DND-41 (cell line): ENCODE measurements at regions not wholly inside any gene's neighbourhood (a gene's known extent, or its start where the extent isn't known, plus 50 kb on each side); places are given as distances from the start of the nearest gene placed in this dataset.
A peak's percentile ranks its signal among the peaks of the same experiment; 100 is the strongest.

ENCODE experiments used
- ATAC-seq: fragments of 200-7000 bp; cut with Tn5 transposase; 3 replicates; pipeline ENCODE4 v1.9.1; 2021; ENCODE audit warnings: low read depth; ENCODE audit not compliant: insufficient read depth
- DNase-seq: peaks from one replicate; pipeline ENCODE4 v3.0.0-alpha.2; 2020
- H2AFZ ChIP-seq: 2 replicates; pipeline ENCODE4 v1.6.0; 2012; ENCODE audit warnings: low read depth, low read length
- H3K27ac ChIP-seq: 2 replicates; pipeline ENCODE4 v1.5.1; 2012; ENCODE audit warnings: low read length, inconsistent platforms
- H3K27me3 ChIP-seq: fragments of 200-600 bp; sonication (generic); 2 replicates; pipeline ENCODE4 v1.6.0; 2012; ENCODE audit warnings: low read length, mild to moderate bottlenecking, inconsistent platforms; ENCODE audit not compliant: insufficient read depth, poor library complexity
- H3K36me3 ChIP-seq: 2 replicates; pipeline ENCODE4 v1.5.1; 2012; ENCODE audit warnings: low read length, inconsistent platforms; ENCODE audit not compliant: insufficient read depth
- H3K4me1 ChIP-seq: 2 replicates; pipeline ENCODE4 v1.5.1; 2012; ENCODE audit warnings: mild to moderate bottlenecking, low read length; ENCODE audit not compliant: insufficient read depth
- H3K4me2 ChIP-seq: 2 replicates; pipeline ENCODE4 v1.6.0; 2012; ENCODE audit warnings: mild to moderate bottlenecking, moderate library complexity, low read length, inconsistent platforms; ENCODE audit not compliant: insufficient read depth
- H3K4me3 ChIP-seq, 2 experiments: fragments of 200-600 bp in 1 of 2; shearing (Covaris generic) in 1 of 2; 2 replicates each; pipeline ENCODE4 v1.5.1; 2012 to 2016; ENCODE audit warnings: inconsistent platforms in 2 of 2, low read length in 2 of 2, mild to moderate bottlenecking in 2 of 2, low read depth in 1 of 2, moderate library complexity in 1 of 2
- H3K79me2 ChIP-seq: 2 replicates; pipeline ENCODE4 v1.6.0; 2012; ENCODE audit warnings: low read length, inconsistent platforms; ENCODE audit not compliant: insufficient read depth
- H3K9ac ChIP-seq: 2 replicates; pipeline ENCODE4 v1.6.0; 2012; ENCODE audit warnings: low read depth, mild to moderate bottlenecking, inconsistent platforms, low read length, moderate library complexity
- H3K9me3 ChIP-seq: 2 replicates; pipeline ENCODE4 v1.5.1; 2012; ENCODE audit warnings: low read length, moderate library complexity, mild to moderate bottlenecking, inconsistent platforms; ENCODE audit not compliant: insufficient read depth, severe bottlenecking
- H4K20me1 ChIP-seq: 2 replicates; pipeline ENCODE4 v1.6.0; 2012; ENCODE audit warnings: low read length; ENCODE audit not compliant: insufficient read depth
- EZH2 ChIP-seq: IDR thresholded peaks from 3 replicates; pipeline ENCODE4 v1.6.1; 2012; ENCODE audit warnings: borderline replicate concordance, low read depth, mild to moderate bottlenecking, moderate library complexity, low read length, inconsistent platforms; ENCODE audit not compliant: severe bottlenecking
- TF ChIP-seq, protein P1 (sequence below): IDR thresholded peaks from 2 replicates; pipeline ENCODE4 v1.5.1; 2012; ENCODE audit warnings: borderline replicate concordance, low read length, moderate library complexity, mild to moderate bottlenecking; ENCODE audit not compliant: poor library complexity, severe bottlenecking; ENCODE audit errors: extremely low read depth

DNA sequence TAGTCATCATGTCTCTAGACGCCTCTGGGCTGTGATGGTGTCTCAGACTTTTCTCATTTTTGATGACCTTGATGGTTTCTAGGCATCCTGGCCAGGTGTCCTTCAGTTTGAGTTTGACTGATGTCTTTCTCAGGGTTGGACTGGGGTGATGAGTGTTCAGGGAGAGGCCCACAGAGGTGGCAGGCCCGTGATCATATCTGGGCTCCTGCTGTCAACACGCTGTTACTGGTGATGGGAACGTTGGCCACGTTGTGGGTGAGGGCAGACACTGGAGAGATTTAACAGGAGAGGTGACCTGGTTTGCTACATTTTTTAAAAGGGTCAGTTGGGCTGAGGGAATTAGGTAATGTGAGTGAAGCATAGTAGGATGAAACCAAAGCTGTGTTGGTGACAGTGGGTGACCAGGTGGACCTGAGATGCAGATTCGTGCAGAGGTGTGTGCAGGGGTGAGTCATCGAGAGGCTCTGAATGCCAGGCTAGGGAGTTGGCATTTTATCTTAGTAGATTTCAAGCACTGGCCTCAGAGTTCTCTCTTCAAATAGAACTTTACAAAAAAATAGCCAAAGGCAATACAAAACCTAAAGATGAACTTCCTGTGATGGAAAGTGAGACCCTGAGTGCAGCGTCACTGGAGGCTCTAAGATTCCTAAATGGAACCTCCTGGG is 174.1 kb downstream of the CDH26 start:
- Histone ChIP-seq H3K79me2 (peaks cover 45% of the 10 kb centered on the region; the same call in 1 of the 2 replicates), H3K27ac (peak overlapping the region; percentile 20; the same call in 1 of the 2 replicates), H3K4me1 (peaks cover 19% of the 10 kb centered on the region), H3K27me3 (no peaks in the 10 kb centered on the region), H2AFZ (no peak overlapping the region), H3K36me3 (peaks cover 12% of the 10 kb centered on the region; the same call in 1 of the 2 replicates), H3K4me2 (no peak overlapping the region), H3K4me3 (no peak overlapping the region), H4K20me1 (peaks cover 27% of the 10 kb centered on the region), H3K9me3 (no peaks in the 10 kb centered on the region), H3K9ac (no peak overlapping the region)
- ATAC-seq (no peak), DNase-seq (no peak)
- TF ChIP-seq, protein P1, sequence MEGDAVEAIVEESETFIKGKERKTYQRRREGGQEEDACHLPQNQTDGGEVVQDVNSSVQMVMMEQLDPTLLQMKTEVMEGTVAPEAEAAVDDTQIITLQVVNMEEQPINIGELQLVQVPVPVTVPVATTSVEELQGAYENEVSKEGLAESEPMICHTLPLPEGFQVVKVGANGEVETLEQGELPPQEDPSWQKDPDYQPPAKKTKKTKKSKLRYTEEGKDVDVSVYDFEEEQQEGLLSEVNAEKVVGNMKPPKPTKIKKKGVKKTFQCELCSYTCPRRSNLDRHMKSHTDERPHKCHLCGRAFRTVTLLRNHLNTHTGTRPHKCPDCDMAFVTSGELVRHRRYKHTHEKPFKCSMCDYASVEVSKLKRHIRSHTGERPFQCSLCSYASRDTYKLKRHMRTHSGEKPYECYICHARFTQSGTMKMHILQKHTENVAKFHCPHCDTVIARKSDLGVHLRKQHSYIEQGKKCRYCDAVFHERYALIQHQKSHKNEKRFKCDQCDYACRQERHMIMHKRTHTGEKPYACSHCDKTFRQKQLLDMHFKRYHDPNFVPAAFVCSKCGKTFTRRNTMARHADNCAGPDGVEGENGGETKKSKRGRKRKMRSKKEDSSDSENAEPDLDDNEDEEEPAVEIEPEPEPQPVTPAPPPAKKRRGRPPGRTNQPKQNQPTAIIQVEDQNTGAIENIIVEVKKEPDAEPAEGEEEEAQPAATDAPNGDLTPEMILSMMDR = no peak
- TF ChIP-seq EZH2 = no peak

DNA sequence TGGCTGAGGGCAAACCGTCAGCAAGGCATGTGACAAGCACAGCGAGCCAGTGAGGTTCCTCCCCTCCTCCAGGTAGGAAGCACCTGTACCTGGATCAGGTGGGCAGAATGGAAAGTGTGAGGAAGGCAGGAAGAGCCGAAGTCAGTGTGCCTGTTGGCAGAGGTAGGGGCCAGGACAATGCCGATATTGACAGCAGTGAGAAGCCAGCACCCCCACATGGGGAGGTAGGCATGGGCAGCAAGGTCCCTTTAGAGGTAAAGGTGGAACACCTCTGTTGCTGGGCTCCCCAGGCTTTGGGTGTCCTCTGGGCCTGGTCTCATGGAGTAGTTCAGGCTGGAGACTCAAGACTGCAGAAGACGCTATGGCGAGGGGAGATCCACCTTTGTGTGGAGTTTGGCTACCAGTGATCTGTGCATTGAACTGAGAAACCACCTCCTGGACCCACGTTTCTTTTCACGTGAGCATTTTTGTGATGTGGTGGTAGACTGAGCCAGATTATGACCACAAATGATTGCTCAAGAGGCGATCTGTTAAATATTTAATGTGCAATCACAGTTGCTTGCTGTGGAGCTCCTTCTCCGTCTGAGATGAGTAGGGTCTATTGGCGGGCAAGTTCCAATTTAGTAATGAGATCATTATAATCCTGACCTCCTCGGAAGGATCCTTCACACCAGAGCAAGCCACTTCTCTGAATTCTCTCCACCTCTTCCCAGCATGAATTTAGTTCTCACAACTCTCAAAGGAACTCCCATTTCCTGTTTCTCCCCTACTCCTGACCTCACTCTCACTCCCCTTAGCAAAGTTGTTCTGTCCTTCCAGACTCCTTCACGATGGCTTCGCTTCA is 174.8 kb downstream of the CDH26 start:
- H3K36me3 ChIP-seq = peaks cover 11% of the 10 kb centered on the region; the same call in 1 of the 2 replicates
- DNase-seq (no peak), ATAC-seq (no peak)
- peaks cover 45% of the 10 kb centered on the region; the same call in 1 of the 2 replicates for H3K79me2 ChIP-seq
- no peak overlapping the region for H3K4me3 ChIP-seq
- H2AFZ ChIP-seq = no peak overlapping the region
- no peaks in the 10 kb centered on the region for H3K9me3 ChIP-seq
- H3K27ac ChIP-seq = peak overlapping the region; percentile 53
- peaks cover 29% of the 10 kb centered on the region for H4K20me1 ChIP-seq
- H3K9ac ChIP-seq = no peak overlapping the region
- TF ChIP-seq EZH2 = no peak
- TF ChIP-seq, protein P1 = no peak
- peaks cover 21% of the 10 kb centered on the region for H3K4me1 ChIP-seq
- H3K4me2 ChIP-seq = no peak overlapping the region
- H3K27me3 ChIP-seq = no peaks in the 10 kb centered on the region

DNA sequence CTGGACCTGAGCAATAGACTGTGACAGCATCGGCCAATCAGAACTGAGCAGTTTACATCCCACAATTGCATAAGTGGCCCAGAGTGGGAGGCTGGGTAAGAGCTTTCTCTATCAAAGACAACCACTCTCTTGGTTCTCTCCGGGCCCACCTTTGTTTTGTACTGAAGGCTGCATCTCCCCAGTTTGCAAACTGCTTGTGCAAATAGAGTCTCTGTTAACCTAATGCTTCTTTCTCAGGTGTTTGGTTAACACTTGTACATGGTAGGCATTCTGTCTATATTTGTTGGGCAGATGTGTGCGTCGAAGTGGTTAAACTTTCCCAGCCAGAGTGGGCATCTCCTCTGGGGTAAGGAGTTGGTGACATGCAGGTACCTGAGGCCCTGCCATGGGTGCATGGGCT is 177.1 kb downstream of the CDH26 start:
- H3K9ac ChIP-seq = no peak overlapping the region
- ATAC-seq = no peak

More for the DNA sequence above, 177.1 kb downstream of the CDH26 start:
- Histone ChIP-seq H3K79me2 (peaks cover 44% of the 10 kb centered on the region; the same call in 1 of the 2 replicates), H3K9me3 (no peaks in the 10 kb centered on the region), H3K36me3 (peaks cover 30% of the 10 kb centered on the region), H3K4me3 (no peak overlapping the region), H3K4me1 (peaks cover 21% of the 10 kb centered on the region), H3K27me3 (no peaks in the 10 kb centered on the region), H3K4me2 (no peak overlapping the region), H3K27ac (no peak overlapping the region), H2AFZ (no peak overlapping the region), H4K20me1 (peaks cover 39% of the 10 kb centered on the region)
- no peak for DNase-seq
- TF ChIP-seq EZH2 = no peak
- TF ChIP-seq, protein P1 = no peak
